ENCODE measurements at regions not wholly inside any gene's neighbourhood (a gene's known extent, or its start where the extent isn't known, plus 50 kb on each side); places are given as distances from the start of the nearest gene placed in this dataset.
"Not testable (repeated sequence)": the region's sequence is repeated elsewhere in the genome, so short reads cannot be mapped to it uniquely, and the experiment has no call there.

DNA sequence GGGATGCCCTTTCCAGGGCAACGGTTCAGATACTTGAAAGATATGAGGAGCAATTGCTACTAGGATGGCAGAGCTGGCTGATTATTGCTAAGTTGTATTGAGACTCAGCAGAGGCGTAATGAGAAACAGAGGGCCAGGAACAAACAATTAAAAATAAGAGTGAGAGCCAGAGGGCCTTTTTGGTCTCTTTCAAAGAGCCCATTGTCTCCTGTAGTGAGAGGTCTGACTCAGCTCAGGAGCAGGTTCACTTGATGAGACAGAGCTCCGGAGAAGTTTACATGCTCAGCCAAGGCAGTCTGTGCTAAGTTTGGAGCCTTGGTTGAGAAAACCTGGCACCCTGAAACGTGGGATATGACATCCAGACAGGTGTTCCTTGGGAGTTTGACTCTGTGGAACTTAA lies 303.9 kb upstream of the DLGAP1 start:
- no peak for DNase-seq

GRCh38 chr18:4755848-4756247 lies 300.7 kb upstream of the DLGAP1 start:
- DNase-seq, result no peak

DNA sequence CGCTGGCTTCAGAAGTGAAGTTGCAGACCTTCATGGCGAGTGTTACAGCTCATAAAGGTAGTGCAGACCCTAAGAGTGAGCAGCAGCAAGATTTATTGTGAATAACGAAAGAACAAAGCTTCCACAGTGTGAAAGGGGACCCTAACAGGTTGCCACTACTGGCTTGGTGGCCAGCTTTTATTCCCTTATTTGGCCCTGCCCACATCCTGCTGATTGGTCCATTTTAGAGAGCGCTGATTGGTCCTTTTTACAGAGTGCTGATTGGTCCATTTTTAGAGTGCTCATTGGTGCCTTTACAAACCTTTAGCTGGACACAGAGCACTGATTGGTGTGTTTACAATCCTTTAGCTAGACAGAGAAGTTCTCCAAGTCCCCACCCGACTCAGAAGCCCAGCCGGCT lies 298.0 kb upstream of the DLGAP1 start:
- DNase-seq, result not testable (repeated sequence)

GRCh38 chr18:4751523-4751922 lies 296.4 kb upstream of the DLGAP1 start:
- DNase-seq, result no peak

DNA sequence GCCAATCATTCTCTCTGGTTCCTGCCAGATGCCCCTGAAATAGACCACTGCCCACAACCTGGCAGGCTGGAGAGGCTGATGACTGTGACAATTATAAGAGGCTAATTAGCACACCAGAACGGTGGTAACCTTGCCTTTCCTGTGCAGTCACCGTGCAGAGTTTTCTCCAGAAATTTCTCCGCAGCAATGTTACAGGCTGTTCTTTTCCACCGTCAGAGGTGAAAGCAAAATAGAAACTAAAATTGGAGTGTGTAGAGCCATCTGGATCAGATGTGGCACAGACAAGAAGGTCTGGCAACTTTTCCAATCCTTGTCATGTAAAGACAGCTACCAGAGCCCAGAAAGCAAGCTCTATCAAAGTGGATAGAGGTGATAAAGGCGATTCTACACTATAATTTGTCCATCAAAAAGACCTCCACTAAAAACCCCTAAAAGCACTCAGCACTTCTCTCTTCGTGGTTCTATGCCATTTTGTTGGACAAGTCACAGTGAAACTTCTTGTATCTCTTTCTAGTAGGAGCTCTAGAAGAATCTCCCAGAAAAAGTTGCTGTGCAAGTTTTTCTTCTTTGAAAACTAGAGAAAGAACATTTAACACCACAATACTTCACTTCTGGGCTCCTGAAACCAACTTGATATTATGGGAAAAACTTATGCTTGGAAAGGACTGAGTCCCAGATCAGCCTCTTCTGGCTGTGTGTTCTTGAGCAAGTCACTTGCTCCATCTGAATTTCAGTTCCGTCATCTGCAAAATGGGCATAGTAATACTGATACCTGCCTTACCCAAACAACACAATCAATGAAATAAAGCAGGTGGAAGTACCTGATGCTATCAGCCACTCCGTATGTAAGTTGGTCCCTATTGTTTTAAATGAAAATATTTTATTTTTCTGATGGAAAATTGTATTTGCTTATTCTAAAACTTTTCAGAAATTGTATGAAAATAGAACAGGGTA lies 295.6 kb upstream of the DLGAP1 start:
- no peak for DNase-seq

DNA sequence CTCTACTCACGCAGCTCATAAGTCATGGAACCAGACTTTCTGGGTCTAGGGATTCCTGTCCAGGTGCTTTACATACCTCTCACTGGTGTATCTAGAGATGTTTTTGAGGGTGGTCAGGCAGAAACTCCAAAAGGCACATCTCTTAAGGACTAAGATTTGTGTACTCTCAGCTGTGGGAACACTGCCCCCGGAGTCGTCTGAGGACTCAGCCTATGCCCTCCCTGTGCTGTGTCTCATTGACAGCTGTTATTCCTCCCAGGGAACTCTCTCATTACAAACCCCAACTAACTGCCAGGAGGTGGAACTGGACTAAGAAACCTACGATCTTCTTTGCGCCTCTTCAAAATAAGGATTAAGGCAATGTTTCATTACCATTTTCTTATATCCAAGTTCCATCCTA lies 293.9 kb upstream of the DLGAP1 start:
- no peak for DNase-seq

- no peak for DNase-seq
These were observed 279.8 kb upstream of the DLGAP1 start for GRCh38 chr18:4734903-4735302.

DNA sequence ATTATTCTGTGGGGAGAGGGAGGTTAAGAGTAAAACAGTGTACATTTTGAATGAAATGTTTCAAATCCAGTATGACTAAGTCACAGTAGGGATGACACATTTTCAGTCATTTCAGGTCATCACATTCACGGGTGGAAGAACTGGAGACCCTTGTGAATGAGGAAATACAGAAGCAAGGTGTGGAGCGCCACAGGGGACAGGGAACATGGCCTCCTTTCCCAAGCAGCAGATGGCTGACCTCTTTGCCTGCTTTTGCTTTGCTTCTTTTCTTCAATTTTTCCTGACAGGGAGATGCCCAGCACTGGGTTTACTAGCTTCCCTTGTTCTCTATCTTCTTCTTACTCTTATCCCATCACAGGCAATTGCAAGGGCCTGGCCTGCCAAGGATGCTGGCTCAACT lies 278.9 kb upstream of the DLGAP1 start:
- no peak for DNase-seq

DNA sequence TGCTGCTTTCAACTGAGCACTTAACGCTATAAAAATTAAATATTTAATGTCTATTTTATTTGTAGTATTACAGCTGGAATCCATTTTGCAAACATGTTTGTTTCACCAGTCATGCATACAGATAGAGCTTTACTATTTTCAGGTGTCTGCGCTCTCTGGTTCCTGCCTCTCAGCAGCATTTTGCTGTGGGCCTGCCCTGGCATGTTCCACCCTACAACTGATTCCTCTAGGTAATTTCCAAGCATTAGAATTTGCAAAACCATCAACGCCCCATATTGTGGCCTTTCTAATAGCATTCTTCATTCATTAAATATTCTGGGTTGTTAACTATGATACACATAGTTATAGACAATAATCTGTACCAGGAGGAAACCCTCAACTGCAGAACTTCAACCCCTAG lies 266.4 kb upstream of the DLGAP1 start:
- DNase-seq, result no peak

DNA sequence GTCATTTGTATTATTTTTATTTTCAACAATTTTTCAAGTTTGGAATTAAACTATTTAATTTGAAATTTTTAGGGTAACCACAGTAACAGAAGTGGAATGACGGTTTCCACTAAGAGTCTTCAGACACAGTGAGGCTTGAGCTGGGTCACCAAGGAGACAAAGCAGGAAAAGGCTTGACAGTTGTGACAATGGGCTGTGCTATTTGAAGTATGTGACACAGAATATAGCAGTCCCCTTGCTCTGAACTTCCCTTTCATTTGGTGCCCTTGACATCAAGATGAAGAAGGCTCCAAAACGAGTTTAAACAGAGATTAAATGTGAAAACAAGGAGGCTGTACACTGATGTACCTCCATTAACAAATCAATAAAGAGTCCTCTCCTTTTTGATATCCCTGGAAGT lies 265.4 kb upstream of the DLGAP1 start:
- no peak for DNase-seq

- no peak for DNase-seq
These were observed 250.8 kb upstream of the DLGAP1 start for GRCh38 chr18:4705894-4706293.

DNA sequence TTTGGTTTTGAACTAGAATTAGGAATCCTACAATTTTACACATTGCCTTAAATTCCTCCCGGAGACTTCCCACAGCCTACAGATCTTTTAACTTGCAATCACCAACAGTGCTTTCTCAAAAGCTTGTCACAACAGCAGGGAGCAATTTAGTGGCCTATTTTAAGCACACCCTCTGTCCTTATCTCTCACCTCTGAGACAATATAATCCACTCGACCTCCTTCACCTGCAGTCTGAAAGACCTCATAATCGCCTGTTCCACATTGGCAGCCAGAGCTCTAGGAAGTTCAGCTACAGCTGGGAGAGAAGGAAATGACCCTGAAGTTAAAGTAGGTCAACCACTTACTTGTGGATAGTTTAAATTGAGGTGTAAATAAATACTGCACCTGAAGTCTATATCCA lies 249.7 kb upstream of the DLGAP1 start:
- DNase-seq, result no peak

DNA sequence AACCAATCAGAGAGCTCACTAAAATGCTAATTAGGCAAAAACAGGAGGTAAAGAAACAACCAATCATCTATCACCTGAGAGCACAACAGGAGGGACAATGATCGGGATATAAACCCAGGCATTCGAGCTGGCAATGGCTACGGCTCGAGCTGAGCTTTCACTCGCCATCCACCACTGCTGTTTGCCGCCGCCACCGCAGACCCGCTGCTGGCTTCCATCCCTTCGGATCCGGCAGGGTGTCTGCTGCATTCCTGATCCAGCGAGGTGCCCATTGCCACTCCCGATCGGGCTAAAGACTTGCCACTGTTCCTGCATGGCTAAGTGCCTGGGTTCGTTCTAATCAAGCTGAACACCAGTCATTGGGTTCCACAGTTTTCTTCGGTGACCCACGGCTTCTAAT lies 236.7 kb upstream of the DLGAP1 start:
- DNase-seq, result no peak

GRCh38 chr18:4678685-4679084 lies 223.6 kb upstream of the DLGAP1 start:
- not testable (repeated sequence) for DNase-seq

DNA sequence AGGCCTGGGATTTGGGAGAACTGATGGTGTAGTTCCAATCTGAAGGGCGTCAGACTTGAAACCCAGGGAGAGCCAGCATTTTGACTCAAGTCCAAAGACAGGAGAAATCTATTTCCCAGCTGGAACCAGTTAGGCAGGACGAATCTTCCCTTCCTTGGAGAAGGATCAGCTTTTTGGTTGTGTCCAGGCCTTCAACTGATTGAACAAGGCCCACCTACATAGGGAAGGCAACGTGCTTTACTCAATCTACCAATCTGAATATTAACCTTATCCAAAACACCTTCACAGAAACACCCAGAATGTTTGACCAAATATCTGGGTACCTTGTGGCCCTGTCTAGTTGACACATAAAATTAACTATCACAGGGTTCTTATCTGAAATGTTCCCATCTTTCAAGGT lies 221.9 kb upstream of the DLGAP1 start:
- DNase-seq, result no peak

GRCh38 chr18:4672162-4672561 lies 217.1 kb upstream of the DLGAP1 start:
- no peak for DNase-seq

DNA sequence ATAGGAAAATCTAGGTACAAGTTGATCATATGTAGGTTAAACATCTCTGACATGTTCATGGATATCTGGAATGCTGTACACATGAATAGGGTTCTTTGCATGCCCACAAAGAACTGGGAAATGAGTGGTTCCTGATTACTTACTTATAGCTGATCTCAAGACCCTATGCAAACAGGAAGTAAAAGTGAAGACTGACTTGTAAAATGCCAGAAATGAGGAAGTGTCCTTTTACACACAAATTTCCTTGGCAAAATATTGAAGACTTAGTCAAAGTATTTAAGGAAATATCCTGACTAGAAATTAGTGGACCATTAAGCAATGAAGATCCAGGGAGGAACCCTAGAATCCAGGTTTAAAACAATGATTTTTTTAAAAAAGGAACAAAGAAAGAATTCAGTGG lies 203.7 kb upstream of the DLGAP1 start:
- DNase-seq, result no peak

- no peak for DNase-seq
These were observed 198.3 kb upstream of the DLGAP1 start for GRCh38 chr18:4653418-4653817.

DNA sequence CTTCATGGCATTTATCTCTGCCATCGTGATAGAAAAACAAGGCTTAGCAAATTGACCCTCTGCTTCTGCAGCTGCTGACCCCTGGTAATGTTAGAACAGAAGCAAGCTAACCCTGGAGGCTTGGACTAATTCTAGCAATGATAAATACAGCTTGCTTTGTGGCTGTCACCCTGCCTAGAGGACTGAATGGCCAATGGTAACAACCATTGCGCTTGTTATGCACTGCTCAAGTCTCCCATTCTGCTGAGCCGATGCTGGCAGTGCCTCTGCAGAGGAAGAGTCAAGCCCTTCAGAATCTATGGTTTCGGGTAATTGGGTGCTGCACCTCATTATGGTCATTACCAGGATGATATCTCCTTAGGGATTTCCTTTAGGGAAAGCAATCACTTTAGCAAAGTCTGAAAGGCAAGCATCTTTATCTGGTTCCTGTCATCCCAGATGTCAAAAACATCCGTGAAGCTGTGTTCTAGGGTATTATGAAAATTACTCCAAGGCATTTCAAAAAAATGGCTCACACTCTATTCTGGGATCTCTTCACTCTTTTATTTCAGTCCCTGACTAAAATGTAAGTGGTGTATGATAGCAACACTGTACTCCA lies 186.8 kb upstream of the DLGAP1 start:
- no peak for DNase-seq

GRCh38 chr18:4640349-4641012 lies 185.4 kb upstream of the DLGAP1 start:
- DNase-seq, result no peak

DNA sequence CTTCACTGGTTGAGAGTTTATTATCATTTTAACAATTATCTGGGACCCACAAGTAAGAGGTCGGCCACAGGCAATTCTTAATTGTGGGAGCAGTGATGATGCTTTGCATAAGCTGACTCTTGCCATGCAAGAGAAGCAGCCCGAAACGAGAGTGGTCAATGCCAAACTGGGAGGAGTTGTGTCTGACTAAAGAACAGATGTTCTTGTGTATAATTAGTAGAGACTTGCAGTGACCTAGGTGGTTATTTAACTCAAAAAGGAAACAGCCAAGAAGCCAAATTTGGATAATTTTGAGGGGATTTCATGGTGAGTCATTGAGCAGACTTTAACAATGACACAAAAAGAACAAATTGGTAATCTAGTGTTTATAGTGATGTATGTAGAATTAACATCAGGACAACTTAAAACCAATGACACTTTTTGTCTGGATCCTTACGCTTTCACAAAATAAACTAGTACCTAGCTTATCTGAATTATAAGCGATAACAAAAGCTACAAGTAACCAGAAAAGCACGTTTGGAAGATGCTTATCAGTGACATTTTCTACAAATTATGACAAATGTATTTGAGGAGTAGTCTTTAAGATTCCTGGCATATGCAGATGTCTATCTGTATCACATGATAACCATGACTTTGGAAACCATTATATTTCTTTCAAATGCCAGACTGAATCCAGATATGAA lies 184.7 kb upstream of the DLGAP1 start:
- no peak for DNase-seq

GRCh38 chr18:4638680-4639079 lies 183.6 kb upstream of the DLGAP1 start:
- DNase-seq, result no peak

- DNase-seq, result no peak
These were observed 182.8 kb upstream of the DLGAP1 start for GRCh38 chr18:4637876-4638275.
